ENCODE measurements at regions not wholly inside any gene's neighbourhood (a gene's known extent, or its start where the extent isn't known, plus 50 kb on each side); places are given as distances from the start of the nearest gene placed in this dataset.
"Not testable (repeated sequence)": the region's sequence is repeated elsewhere in the genome, so short reads cannot be mapped to it uniquely, and the experiment has no call there.

- not testable (repeated sequence) for DNase-seq (ENCODE audit: low read depth); H3K4me3 ChIP-seq (ENCODE audit: low read depth, low read length)
Observed at GRCh38 chr21:5098010-5098743, 5423.2 kb upstream of the TPTE start.

- H3K4me3 ChIP-seq (ENCODE audit: low read depth, low read length); DNase-seq (ENCODE audit: low read depth): not testable (repeated sequence)
Observed at GRCh38 chr21:5100604-5101174, 5420.7 kb upstream of the TPTE start.

GRCh38 chr21:5101749-5102148 lies 5419.6 kb upstream of the TPTE start:
- H3K4me3 ChIP-seq (ENCODE audit: low read depth, low read length); DNase-seq (ENCODE audit: low read depth): not testable (repeated sequence)

- DNase-seq (ENCODE audit: low read depth); H3K4me3 ChIP-seq (ENCODE audit: low read depth, low read length): not testable (repeated sequence)
Observed at GRCh38 chr21:5103880-5104561, 5417.4 kb upstream of the TPTE start.

- not testable (repeated sequence) for DNase-seq (ENCODE audit: low read depth); H3K4me3 ChIP-seq (ENCODE audit: low read depth, low read length)
Observed at GRCh38 chr21:5104562-5104928, 5416.8 kb upstream of the TPTE start.

GRCh38 chr21:5105939-5106708 lies 5415.3 kb upstream of the TPTE start:
- not testable (repeated sequence) for H3K4me3 ChIP-seq (ENCODE audit: low read depth, low read length); DNase-seq (ENCODE audit: low read depth)

GRCh38 chr21:5106767-5107464 lies 5414.5 kb upstream of the TPTE start:
- DNase-seq (ENCODE audit: low read depth) = not testable (repeated sequence)

GRCh38 chr21:5107637-5108036 lies 5413.7 kb upstream of the TPTE start:
- H3K4me3 ChIP-seq (ENCODE audit: low read depth, low read length); DNase-seq (ENCODE audit: low read depth): not testable (repeated sequence)

More at GRCh38 chr21:5106767-5107464, 5414.5 kb upstream of the TPTE start:
- H3K4me3 ChIP-seq (ENCODE audit: low read depth, low read length) = not testable (repeated sequence)

- not testable (repeated sequence) for H3K4me3 ChIP-seq (ENCODE audit: low read depth, low read length); DNase-seq (ENCODE audit: low read depth)
Observed at GRCh38 chr21:5108048-5108775, 5413.2 kb upstream of the TPTE start.

GRCh38 chr21:5111197-5111596 lies 5410.2 kb upstream of the TPTE start:
- H3K4me3 ChIP-seq (ENCODE audit: low read depth, low read length); DNase-seq (ENCODE audit: low read depth): not testable (repeated sequence)

GRCh38 chr21:5113092-5113491 lies 5408.3 kb upstream of the TPTE start:
- not testable (repeated sequence) for DNase-seq (ENCODE audit: low read depth); H3K4me3 ChIP-seq (ENCODE audit: low read depth, low read length)

- DNase-seq (ENCODE audit: low read depth); H3K4me3 ChIP-seq (ENCODE audit: low read depth, low read length): not testable (repeated sequence)
Observed at GRCh38 chr21:5114468-5114867, 5406.9 kb upstream of the TPTE start.

- H3K4me3 ChIP-seq (ENCODE audit: low read depth, low read length); DNase-seq (ENCODE audit: low read depth): not testable (repeated sequence)
Observed at GRCh38 chr21:5114893-5115645, 5406.3 kb upstream of the TPTE start.

GRCh38 chr21:5115646-5116343 lies 5405.6 kb upstream of the TPTE start:
- not testable (repeated sequence) for H3K4me3 ChIP-seq (ENCODE audit: low read depth, low read length); DNase-seq (ENCODE audit: low read depth)

GRCh38 chr21:5116344-5117123 lies 5404.8 kb upstream of the TPTE start:
- not testable (repeated sequence) for H3K4me3 ChIP-seq (ENCODE audit: low read depth, low read length); DNase-seq (ENCODE audit: low read depth)

GRCh38 chr21:5117135-5117534 lies 5404.2 kb upstream of the TPTE start:
- not testable (repeated sequence) for DNase-seq (ENCODE audit: low read depth); H3K4me3 ChIP-seq (ENCODE audit: low read depth, low read length)
